Hepatocyte (in vitro differentiated cells): ENCODE measurements at regions not wholly inside any gene's neighbourhood (a gene's known extent, or its start where the extent isn't known, plus 50 kb on each side); places are given as distances from the start of the nearest gene placed in this dataset. TPM values are rescaled to one million over a fixed set of nuclear protein-coding genes. Genes with fewer than 3 reads are reported as not detected.
A peak's percentile ranks its signal among the peaks of the same experiment; 100 is the strongest.

Experiments used
- DNase-seq: peaks from one replicate; pipeline ENCODE4 v3.0.0-alpha.2; 2016; ENCODE audit warnings: low spot score
- H2AFZ ChIP-seq: fragments of 200-600 bp; sonication (generic); 2 replicates; pipeline ENCODE4 v1.6.0; 2016; ENCODE audit warnings: antibody characterized with exemption, mild to moderate bottlenecking
- H3K27ac ChIP-seq: fragments of 200-600 bp; sonication (generic); 2 replicates; pipeline ENCODE4 v1.5.1; 2016; ENCODE audit warnings: mild to moderate bottlenecking
- H3K27me3 ChIP-seq: fragments of 200-600 bp; sonication (generic); 2 replicates; pipeline ENCODE4 v1.6.1; 2016
- H3K36me3 ChIP-seq: fragments of 200-600 bp; sonication (generic); replicated peaks from 2 replicates; pipeline ENCODE4 v1.5.1; 2016; ENCODE audit warnings: low read depth; ENCODE audit not compliant: insufficient read depth
- H3K4me1 ChIP-seq: fragments of 200-600 bp; sonication (generic); 2 replicates; pipeline ENCODE4 v1.5.1; 2016; ENCODE audit warnings: mild to moderate bottlenecking, moderate library complexity; ENCODE audit not compliant: insufficient read depth
- H3K4me2 ChIP-seq: fragments of 200-600 bp; sonication (generic); 2 replicates; pipeline ENCODE4 v1.6.0; 2016
- H3K4me3 ChIP-seq: fragments of 200-600 bp; sonication (generic); 2 replicates; pipeline ENCODE4 v1.5.1; 2016; ENCODE audit warnings: mild to moderate bottlenecking
- H3K79me2 ChIP-seq: fragments of 200-600 bp; sonication (generic); 2 replicates; pipeline ENCODE4 v1.6.0; 2017; ENCODE audit warnings: mild to moderate bottlenecking
- H3K9me2 ChIP-seq: fragments of 200-600 bp; sonication (generic); replicated peaks from 2 replicates; pipeline ENCODE4 v1.6.0; 2017; ENCODE audit warnings: mild to moderate bottlenecking; ENCODE audit not compliant: insufficient read depth
- H3K9me3 ChIP-seq: fragments of 200-600 bp; sonication (generic); 2 replicates; pipeline ENCODE4 v1.5.1; 2016; ENCODE audit warnings: low read depth, mild to moderate bottlenecking
- H4K20me1 ChIP-seq: fragments of 200-600 bp; sonication (generic); 2 replicates; pipeline ENCODE4 v1.6.0; 2016; ENCODE audit warnings: mild to moderate bottlenecking; ENCODE audit not compliant: insufficient read depth, poor library complexity, severe bottlenecking
- EZH2 ChIP-seq: fragments of 200-600 bp; sonication (generic); IDR thresholded peaks from 2 replicates; pipeline ENCODE4 v1.6.1; 2016; ENCODE audit warnings: antibody characterized with exemption, mild to moderate bottlenecking, borderline replicate concordance
- EZH2phosphoT487 ChIP-seq: fragments of 200-600 bp; sonication (generic); IDR thresholded peaks from one replicate; pipeline ENCODE4 v1.6.1; 2018; ENCODE audit warnings: antibody characterized with exemption, mild to moderate bottlenecking, low read depth, moderate library complexity; ENCODE audit not compliant: unreplicated experiment, severe bottlenecking
- WGBS: methylation state at CpG from one replicate; pipeline ENCODE4 v1.1.6; 2016; ENCODE audit warnings: low lambda C conversion rate; ENCODE audit errors: missing lambda C conversion rate; 5-methylcytosine and 5-hydroxymethylcytosine counted together
- small RNA-seq: library from RNA; depleted of rRNA; stranded (forward); fragments of <200 nt; gene quantifications from one replicate; pipeline ENCODE3, GENCODE V24; 2014
- TF ChIP-seq, protein P1 (sequence below): fragments of 200-600 bp; sonication (generic); IDR thresholded peaks from 2 replicates; pipeline ENCODE4 v1.5.1; 2016; ENCODE audit warnings: antibody characterized with exemption, mild to moderate bottlenecking; ENCODE audit not compliant: poor library complexity

DNA sequence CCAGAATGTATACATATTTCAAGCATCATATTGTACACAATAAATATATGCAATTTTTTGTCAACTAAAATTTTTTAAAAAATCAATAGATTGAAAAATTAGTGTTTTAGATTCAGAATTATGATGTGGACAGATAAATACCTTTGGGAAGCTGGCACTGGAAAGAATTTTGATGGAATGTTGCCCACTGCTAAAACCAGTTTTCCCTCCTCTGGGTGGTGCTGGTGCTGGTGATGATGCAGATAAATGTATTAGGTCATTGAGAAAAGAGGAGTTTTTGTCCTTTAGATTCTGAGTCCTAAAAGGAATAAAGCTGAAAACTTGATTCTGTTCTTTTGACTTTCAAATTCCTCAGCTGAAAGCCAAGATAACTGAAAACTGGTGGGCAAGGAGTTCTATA lies 56.0 kb upstream of the SUCLG2 start:
- Histone ChIP-seq H3K4me2 (no peak overlapping the region), H3K4me3 (no peak overlapping the region), H3K9me3 (no peaks in the 10 kb centered on the region), H3K27me3 (no peaks in the 10 kb centered on the region), H3K27ac (no peak overlapping the region), H4K20me1 (no peaks in the 10 kb centered on the region), H3K36me3 (no peaks in the 10 kb centered on the region), H3K9me2 (no peaks in the 10 kb centered on the region), H3K4me1 (peaks cover 8% of the 10 kb centered on the region), H2AFZ (no peak overlapping the region), H3K79me2 (no peaks in the 10 kb centered on the region)
- TF ChIP-seq EZH2 (no peak), EZH2phosphoT487 (no peak)
- TF ChIP-seq, protein P1, sequence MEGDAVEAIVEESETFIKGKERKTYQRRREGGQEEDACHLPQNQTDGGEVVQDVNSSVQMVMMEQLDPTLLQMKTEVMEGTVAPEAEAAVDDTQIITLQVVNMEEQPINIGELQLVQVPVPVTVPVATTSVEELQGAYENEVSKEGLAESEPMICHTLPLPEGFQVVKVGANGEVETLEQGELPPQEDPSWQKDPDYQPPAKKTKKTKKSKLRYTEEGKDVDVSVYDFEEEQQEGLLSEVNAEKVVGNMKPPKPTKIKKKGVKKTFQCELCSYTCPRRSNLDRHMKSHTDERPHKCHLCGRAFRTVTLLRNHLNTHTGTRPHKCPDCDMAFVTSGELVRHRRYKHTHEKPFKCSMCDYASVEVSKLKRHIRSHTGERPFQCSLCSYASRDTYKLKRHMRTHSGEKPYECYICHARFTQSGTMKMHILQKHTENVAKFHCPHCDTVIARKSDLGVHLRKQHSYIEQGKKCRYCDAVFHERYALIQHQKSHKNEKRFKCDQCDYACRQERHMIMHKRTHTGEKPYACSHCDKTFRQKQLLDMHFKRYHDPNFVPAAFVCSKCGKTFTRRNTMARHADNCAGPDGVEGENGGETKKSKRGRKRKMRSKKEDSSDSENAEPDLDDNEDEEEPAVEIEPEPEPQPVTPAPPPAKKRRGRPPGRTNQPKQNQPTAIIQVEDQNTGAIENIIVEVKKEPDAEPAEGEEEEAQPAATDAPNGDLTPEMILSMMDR = no peak
- DNase-seq = no peak

DNA sequence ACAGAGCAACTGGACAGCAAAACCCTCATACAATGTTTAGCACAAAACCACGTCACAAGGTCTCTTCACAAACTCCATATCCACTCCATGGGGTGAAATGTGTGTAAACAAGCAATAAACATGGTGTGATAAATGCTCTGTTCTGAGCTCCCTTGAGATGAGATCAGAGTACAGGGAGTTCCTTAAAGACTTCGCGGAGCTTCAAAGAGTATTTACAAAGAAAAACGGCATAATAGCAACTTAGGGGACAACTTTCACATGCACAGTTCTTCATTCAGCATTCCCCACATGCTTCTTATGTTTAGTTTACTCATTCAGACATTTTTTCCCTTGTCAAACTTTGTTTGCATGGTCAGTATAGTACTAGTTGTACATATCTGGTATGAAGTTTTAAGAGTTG lies 52.5 kb upstream of the SUCLG2 start:
- Histone ChIP-seq H4K20me1 (no peaks in the 10 kb centered on the region), H3K9me3 (no peaks in the 10 kb centered on the region), H3K27ac (peak overlapping the region; percentile 51), H3K9me2 (no peaks in the 10 kb centered on the region), H3K4me1 (peaks cover 8% of the 10 kb centered on the region), H3K4me2 (peak overlapping the region; percentile 51), H3K4me3 (no peak overlapping the region), H2AFZ (peak overlapping the region; percentile 6), H3K79me2 (no peaks in the 10 kb centered on the region), H3K27me3 (no peaks in the 10 kb centered on the region), H3K36me3 (no peaks in the 10 kb centered on the region)
- peak; percentile 66 for DNase-seq
- TF ChIP-seq EZH2 (no peak), EZH2phosphoT487 (no peak)
- TF ChIP-seq, protein P1 = no peak
- WGBS = 33% methylated on average over 4 of the region's 4 CpGs

DNA sequence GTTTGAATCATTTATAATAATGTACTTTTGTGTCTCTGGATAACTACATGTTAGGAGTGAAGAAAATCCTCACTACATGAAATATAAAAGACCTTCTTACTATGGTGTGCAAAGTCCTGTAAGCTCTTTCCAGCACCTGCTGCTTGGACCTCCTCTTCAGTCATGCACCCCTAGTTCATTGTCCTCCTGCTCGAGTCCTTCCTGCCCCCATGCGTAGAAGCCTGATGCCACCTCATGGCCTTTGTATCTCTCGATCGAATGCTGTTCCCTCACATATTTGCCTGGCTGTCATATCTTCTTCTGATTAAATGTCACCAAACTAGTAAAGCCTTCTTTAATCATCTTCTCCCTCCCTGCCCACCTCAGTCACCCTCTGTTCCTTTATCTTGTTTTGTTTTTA lies 49.9 kb upstream of the SUCLG2 start:
- no peaks in the 10 kb centered on the region for H4K20me1 ChIP-seq
- no peaks in the 10 kb centered on the region for H3K9me3 ChIP-seq
- no peaks in the 10 kb centered on the region for H3K79me2 ChIP-seq
- no peak overlapping the region for H3K4me3 ChIP-seq
- H2AFZ ChIP-seq = no peak overlapping the region
- DNase-seq = no peak
- H3K27me3 ChIP-seq = no peaks in the 10 kb centered on the region
- H3K36me3 ChIP-seq = no peaks in the 10 kb centered on the region
- H3K9me2 ChIP-seq = no peaks in the 10 kb centered on the region
- H3K4me2 ChIP-seq = no peak overlapping the region
- TF ChIP-seq EZH2phosphoT487 = no peak
- no peak for TF ChIP-seq EZH2
- TF ChIP-seq, protein P1 = no peak
- peaks cover 8% of the 10 kb centered on the region for H3K4me1 ChIP-seq
- H3K27ac ChIP-seq = no peak overlapping the region
- 84% methylated on average over 4 of the region's 4 CpGs for WGBS

Small RNA genes in the stretch of these regions (small RNA-seq; reads per million reads assigned to genes)
- not detected for gene AC107626.1
